ENCODE measurements at regions not wholly inside any gene's neighbourhood (a gene's known extent, or its start where the extent isn't known, plus 50 kb on each side); places are given as distances from the start of the nearest gene placed in this dataset.
"Not testable (repeated sequence)": the region's sequence is repeated elsewhere in the genome, so short reads cannot be mapped to it uniquely, and the experiment has no call there.

DNA sequence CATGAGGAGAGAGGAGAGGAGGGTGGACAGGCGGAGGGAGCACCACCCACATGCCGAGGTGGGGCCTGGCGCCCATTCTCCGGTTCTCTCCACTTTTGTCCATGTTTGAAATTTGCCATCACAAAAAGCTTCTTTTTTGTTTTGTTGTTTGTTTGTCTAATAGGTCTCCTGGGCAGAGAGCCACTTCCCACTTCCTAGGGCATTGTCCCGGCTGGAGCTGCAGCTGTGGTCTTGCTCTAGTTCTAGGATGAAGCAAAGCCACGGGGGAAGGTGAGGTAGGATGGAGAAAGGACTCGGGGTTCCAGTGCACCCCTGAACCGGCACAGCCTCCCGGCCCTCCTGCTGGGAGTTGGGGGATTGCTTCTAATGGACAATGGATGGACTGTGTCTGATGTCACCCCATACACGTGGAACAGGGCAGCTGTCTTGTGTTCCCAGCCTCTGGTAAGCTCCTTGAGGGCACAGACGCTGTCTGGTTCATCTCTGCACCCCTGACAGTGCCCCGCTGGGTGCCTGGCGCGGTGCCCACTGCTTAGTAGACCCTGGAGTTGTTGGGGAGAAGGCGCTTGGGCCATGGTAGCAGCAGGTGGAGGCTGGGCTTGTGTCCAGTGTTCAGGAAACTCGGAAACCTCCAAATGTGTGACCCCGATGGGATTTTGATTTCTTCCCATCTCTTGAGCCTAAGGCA is 278.4 kb downstream of the NDUFA10 start:
- no peak for DNase-seq (ENCODE audit: low read depth in 2 of 2)

GRCh38 chr2:239745386-239746227 is 279.5 kb downstream of the NDUFA10 start:
- no peak for DNase-seq (ENCODE audit: low read depth in 2 of 2)

DNA sequence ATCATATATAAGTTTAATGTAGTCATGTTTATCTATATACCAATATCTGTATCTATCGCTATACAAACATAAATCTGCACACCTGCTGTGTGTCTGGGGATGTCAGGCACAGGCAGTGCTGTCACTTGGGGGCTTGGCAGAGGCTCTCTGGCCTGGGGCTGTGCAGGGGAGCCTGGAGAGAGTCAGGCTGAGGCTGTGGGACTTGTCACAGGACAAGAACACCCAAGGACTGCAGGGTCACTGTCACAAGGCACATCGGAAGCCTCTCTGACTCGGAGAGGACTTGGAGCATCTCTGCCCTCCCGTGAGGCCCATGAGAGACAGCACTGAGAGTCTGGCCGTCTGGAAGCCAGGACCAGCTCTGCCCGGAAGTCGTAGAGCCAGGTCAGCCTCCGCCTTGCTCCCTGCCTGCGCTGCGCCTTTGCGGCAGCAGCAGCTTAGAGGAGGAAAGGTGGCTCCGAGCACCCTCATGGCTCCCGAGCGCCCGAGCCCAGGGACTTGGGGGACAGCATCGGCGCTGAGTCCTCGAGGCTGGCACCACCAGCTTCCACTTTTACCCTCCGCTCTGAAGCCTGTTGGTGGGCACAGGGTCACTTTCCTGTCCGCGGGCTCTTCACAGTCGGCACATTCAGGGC is 280.3 kb downstream of the NDUFA10 start:
- DNase-seq (ENCODE audit: low read depth in 2 of 2): no peak

DNA sequence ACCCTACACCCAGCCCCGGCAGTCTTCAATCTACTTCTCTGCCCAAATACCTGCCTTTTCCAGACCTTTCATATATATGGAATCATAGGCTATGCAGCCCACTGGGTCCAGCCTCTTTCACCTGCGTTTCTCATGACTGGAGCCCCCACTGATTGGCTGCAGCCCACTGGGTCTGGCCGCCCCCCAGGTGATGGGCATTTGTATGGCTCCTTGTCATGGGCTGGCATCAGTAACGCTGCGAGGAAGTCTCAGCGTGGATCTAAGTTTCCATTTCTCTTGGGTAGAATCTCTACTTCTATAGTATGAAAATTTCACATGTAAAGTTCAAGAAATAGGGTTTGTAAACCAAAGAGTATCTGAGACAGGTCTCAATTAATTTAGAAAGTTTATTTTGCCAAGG is 281.9 kb downstream of the NDUFA10 start:
- no peak for DNase-seq (ENCODE audit: low read depth in 2 of 2)

- no peak for DNase-seq (ENCODE audit: low read depth in 2 of 2)
These were observed 282.8 kb downstream of the NDUFA10 start for GRCh38 chr2:239742377-239742776.

GRCh38 chr2:239739206-239739605 is 285.9 kb downstream of the NDUFA10 start:
- no peak for DNase-seq (ENCODE audit: low read depth in 2 of 2)

- DNase-seq (ENCODE audit: low read depth in 2 of 2): no peak
These were observed 287.0 kb downstream of the NDUFA10 start for GRCh38 chr2:239738159-239738558.

DNA sequence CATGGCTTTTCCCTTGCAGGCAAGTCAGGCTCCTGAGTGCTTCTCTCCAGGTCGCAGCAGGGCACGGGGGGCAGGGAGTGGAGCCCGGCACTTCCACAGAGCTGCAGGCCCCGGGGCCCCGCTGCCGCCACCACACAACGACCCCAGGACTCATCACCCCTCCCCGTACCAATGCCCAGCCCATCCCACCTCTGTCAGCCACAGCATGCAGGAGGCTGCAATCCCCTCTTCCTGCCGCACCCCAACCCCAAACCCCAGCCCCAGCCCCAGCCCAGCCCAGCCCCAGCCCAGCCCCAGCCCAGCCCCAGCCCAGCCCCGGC is 288.0 kb downstream of the NDUFA10 start:
- DNase-seq (ENCODE audit: low read depth in 2 of 2): no peak

DNA sequence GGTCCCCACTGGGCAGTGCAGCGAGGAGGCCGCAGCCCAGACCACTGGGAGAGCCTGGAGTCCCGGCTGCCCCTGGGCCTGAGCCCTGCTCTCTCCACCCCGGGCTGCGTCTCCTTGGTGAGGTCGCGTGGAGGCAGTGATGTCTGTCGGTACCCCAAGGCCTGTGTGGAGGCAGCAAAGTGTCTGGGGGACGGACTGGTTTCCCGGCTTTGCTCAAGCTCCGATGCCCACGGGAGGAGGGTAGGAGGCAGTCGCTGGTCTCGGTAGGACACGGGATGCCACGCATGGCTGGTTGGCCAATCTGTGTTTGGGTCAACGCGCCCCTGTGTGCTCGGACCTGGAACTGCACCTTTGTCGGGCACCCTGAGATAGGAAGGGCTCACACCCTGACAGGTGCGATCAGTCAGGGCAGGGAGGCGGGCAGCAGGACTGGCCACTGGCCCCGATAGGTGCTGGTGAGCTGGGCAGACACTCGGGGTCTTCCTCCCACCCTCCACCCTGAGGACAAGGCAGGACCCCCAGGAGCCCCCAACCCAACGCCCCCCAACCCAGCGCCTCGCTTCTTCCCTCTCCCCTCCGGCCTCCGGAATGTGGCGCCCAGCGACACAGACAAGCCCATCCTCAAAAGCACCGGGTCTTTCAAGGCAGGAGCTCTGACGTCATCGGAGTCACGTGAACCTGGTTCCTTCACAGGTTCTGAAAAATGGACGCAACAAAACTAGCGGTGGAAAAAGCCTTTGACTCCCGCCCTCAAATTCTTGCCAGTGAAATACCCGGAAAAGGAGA is 288.6 kb downstream of the NDUFA10 start:
- DNase-seq (ENCODE audit: low read depth in 2 of 2): no peak

- no peak for DNase-seq (ENCODE audit: low read depth in 2 of 2)
These were observed 289.2 kb downstream of the NDUFA10 start for GRCh38 chr2:239735829-239736357.

DNA sequence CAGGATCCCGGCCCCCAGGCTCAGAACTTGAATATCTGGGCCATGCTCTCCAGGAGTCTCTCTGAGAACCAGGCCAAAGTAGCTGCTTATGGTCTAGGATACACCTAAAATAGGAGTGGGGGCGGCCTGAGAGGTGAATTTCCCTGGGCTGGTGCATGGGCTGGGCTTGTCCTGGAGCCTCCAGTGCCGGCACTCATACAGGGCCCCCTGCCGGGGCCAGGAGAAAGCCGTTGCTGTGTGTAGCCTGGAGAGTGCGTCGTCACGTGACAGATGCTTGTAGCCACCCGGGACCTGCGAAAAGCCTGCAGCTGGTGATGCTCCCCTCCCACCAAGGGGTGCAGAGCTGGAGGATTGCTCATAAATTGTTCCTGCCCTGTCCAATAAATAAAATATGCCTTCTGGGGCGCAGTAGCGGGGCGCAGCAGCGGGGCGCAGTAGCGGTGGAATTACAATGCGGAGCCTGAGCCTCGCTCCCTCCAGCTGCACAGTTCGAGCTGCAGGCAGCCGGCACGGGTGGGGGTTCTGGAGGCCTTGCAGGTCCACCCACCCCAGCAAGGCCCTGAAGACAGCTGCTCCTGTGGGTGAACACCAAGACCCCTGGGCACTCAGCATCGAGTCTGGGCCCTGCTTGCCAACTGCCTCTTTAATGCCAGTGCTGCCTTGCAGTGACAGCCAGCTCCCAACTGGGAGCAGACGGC is 289.9 kb downstream of the NDUFA10 start:
- DNase-seq (ENCODE audit: low read depth in 2 of 2): no peak

- no peak for DNase-seq (ENCODE audit: low read depth in 2 of 2)
These were observed 290.6 kb downstream of the NDUFA10 start for GRCh38 chr2:239734436-239735005.

- DNase-seq (ENCODE audit: low read depth in 2 of 2): no peak
These were observed 292.5 kb downstream of the NDUFA10 start for GRCh38 chr2:239732666-239733010.

DNA sequence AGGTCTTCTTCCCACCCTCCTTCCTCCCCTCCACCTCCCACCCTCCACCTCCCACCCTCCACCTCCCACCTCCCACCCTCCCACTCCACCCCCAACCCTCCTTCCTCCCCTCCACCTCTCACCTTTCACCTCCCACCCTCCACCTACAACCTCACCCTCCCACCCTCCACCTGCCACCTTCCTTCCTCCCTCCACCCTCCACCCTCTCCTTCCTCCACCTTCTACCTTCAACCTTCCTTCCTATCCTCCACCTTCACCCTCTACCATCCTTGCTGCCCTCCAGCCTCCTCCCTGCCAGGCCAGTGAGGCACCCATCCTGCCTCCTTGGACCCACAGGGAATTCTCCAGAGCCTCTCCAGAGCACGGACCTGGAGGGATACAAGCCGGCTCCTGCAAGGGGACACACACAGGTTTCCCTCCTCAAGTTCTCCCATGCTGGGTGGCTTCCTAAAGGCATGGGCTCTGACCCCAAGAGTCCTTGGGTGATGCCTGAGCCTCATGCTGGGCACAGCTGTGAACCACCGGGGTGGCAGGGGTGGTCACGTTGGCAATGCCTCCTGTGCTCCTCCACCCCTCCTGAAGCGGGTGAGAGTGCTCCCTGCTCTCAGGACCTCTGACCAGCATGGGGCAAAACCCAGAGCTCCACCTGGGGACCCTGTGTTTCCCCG is 293.0 kb downstream of the NDUFA10 start:
- DNase-seq (ENCODE audit: low read depth in 2 of 2): no peak

- no peak for DNase-seq (ENCODE audit: low read depth in 2 of 2)
These were observed 293.7 kb downstream of the NDUFA10 start for GRCh38 chr2:239731422-239731821.

GRCh38 chr2:239730897-239731296 is 294.2 kb downstream of the NDUFA10 start:
- no peak for DNase-seq (ENCODE audit: low read depth in 2 of 2)

DNA sequence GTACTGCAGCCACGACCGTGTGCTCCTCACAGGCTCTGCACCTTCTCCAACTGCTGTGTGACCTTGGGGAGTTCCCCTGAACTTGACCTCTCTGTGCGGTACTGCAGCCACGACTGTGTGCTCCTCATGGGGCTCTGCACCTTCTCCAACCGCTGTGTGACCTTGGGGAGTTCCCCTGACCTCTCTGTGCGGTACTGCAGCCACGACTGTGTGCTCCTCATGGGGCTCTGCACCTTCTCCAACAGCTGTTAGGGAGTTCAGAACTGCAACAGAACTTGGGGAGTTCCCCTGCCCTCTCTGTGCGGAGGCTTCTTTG is 294.6 kb downstream of the NDUFA10 start:
- not testable (repeated sequence) for DNase-seq (ENCODE audit: low read depth in 2 of 2)

DNA sequence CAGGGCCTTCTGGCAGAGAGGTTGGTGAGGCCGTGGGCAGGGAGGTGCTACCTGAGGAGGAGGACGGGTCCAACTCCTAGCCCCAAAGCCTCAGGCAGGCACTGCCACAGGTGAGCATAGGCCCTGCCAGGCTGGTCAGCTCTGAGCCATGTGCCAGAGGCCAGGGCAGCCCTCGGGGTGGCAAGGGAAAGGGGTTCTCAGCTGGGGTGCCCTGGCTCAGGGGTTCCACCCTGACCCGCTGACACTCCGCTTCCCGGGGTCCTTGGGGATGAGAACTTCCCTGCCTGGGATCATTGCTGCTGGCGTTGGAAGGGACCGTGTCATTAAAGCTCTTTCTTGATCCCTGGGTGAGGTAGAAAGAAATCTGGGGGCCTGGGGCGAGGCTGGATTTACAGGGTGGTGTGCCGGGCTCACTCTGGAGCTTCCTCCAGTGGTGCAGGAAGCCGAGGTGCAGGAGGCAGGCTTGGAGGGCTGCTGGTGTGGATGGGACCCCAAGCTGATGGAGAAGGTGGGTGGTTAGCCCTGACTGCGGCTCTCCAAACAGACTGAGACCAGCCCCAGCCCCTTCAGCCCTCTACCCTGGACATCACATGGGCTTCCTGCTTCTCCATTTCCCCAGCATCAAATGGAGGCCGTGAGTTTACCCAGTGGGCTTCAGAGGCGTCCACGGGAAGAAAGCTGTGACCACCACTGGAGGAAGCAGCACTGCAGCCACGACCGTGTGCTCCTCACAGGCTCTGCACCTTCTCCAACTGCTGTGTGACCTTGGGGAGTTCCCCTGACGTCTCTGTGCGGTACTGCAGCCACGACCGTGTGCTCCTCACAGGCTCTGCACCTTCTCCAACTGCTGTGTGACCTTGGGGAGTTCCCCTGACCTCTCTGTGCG is 295.2 kb downstream of the NDUFA10 start:
- DNase-seq (ENCODE audit: low read depth in 2 of 2): no peak

DNA sequence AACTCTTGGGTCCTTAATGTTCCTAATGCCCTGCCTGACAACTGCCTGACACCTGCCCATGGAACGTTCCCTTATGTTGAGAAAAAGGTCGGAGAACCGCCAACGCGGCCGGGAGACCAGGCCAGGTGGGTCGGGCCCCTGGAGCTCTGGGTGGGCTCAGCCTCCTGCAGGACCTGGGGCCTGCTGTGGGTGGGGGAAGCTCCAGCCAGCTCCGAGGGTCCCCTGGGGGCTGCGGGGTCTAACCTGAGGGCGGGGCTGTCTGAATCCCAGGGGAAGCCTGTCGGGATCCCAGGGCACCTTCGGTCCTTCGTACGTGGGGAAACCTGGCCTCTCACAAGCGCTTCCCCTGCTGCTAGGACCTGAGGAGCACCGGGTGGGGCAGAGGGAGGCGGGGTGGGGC is 296.0 kb downstream of the NDUFA10 start:
- DNase-seq (ENCODE audit: low read depth in 2 of 2): no peak

- DNase-seq (ENCODE audit: low read depth in 2 of 2): no peak
These were observed 296.4 kb downstream of the NDUFA10 start for GRCh38 chr2:239728751-239729150.

All from stimulated activated CD8-positive, alpha-beta memory T cell treated with anti-CD3 and anti-CD28 coated beads, Interleukin-15, amount 100 ng/mL, for 4 hours (primary cell).